Activated CD4-positive, alpha-beta T cell treated with anti-CD3 and anti-CD28 coated beads, Interleukin-10, Interleukin-2, amounts not matched to agents 100 ng/mL and 50 ng/mL, durations not matched to agents 16 hours and 8 hours (primary cell): ENCODE measurements at regions not wholly inside any gene's neighbourhood (a gene's known extent, or its start where the extent isn't known, plus 50 kb on each side); places are given as distances from the start of the nearest gene placed in this dataset.
"Not testable (repeated sequence)": the region's sequence is repeated elsewhere in the genome, so short reads cannot be mapped to it uniquely, and the experiment has no call there.

Source experiments
- DNase-seq: peaks from one replicate; pipeline ENCODE4 v3.0.0-alpha.2; 2020

- no peak for DNase-seq
Observed at GRCh38 chr2:5594249-5594695, 97.9 kb upstream of the SOX11 start.

- DNase-seq: no peak
Observed at GRCh38 chr2:5596868-5597267, 95.3 kb upstream of the SOX11 start.

GRCh38 chr2:5598156-5598555, 94.0 kb upstream of the SOX11 start:
- no peak for DNase-seq

GRCh38 chr2:5609201-5609600, 83.0 kb upstream of the SOX11 start:
- no peak for DNase-seq

GRCh38 chr2:5612666-5613065, 79.5 kb upstream of the SOX11 start:
- no peak for DNase-seq

- DNase-seq: no peak
Observed at GRCh38 chr2:5616019-5616418, 76.2 kb upstream of the SOX11 start.

- DNase-seq: no peak
Observed at GRCh38 chr2:5617358-5617757, 74.8 kb upstream of the SOX11 start.

GRCh38 chr2:5617796-5618195, 74.4 kb upstream of the SOX11 start:
- no peak for DNase-seq

GRCh38 chr2:5618271-5618670, 73.9 kb upstream of the SOX11 start:
- DNase-seq: no peak

GRCh38 chr2:5625556-5626065, 66.6 kb upstream of the SOX11 start:
- DNase-seq: not testable (repeated sequence)

- DNase-seq: not testable (repeated sequence)
Observed at GRCh38 chr2:5628484-5628883, 63.7 kb upstream of the SOX11 start.

- DNase-seq: not testable (repeated sequence)
Observed at GRCh38 chr2:5629510-5629909, 62.7 kb upstream of the SOX11 start.

- not testable (repeated sequence) for DNase-seq
Observed at GRCh38 chr2:5637051-5637450, 55.1 kb upstream of the SOX11 start.
